ENCODE measurements at regions not wholly inside any gene's neighbourhood (a gene's known extent, or its start where the extent isn't known, plus 50 kb on each side); places are given as distances from the start of the nearest gene placed in this dataset.

DNA sequence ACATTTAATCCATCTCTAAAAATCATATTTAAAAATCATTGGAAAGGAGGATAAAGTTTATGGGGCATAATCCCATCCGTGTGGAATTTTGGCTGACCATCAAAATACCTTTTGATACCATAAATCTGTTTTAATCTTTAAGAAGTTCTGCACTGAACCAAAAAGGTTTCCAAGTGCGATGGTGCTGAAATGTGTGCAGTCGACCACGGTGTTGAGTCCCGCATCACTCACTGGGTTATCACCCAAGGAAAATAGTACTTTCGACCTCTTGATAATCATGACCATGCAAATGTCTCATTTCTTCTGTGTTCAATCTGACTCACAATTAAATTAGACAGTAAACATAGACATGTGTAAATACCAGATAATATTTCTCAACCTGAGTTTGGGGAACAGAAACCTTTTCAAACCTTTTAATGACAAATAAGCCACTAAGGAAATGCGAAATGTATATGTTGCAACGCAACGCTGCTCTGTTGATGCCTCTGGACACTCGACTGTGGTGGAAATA, 62.0 kb upstream of the CDH6 start:
- TF ChIP-seq, protein P1, sequence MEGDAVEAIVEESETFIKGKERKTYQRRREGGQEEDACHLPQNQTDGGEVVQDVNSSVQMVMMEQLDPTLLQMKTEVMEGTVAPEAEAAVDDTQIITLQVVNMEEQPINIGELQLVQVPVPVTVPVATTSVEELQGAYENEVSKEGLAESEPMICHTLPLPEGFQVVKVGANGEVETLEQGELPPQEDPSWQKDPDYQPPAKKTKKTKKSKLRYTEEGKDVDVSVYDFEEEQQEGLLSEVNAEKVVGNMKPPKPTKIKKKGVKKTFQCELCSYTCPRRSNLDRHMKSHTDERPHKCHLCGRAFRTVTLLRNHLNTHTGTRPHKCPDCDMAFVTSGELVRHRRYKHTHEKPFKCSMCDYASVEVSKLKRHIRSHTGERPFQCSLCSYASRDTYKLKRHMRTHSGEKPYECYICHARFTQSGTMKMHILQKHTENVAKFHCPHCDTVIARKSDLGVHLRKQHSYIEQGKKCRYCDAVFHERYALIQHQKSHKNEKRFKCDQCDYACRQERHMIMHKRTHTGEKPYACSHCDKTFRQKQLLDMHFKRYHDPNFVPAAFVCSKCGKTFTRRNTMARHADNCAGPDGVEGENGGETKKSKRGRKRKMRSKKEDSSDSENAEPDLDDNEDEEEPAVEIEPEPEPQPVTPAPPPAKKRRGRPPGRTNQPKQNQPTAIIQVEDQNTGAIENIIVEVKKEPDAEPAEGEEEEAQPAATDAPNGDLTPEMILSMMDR (IDR thresholded peaks at IDR 0.05): no peak
- TF ChIP-seq EP300 (IDR thresholded peaks at IDR 0.05; ENCODE audit: low read depth): no peak
- TF ChIP-seq POLR2A (IDR thresholded peaks at IDR 0.05): no peak
